NCI-H2081 (cell line): ENCODE measurements at regions not wholly inside any gene's neighbourhood (a gene's known extent, or its start where the extent isn't known, plus 50 kb on each side); places are given as distances from the start of the nearest gene placed in this dataset.

Source experiments
- DNase-seq, 2 experiments: peaks; one replicate each; lab custom pipeline; 2025; lab: John Stamatoyannopoulos, UW

DNA sequence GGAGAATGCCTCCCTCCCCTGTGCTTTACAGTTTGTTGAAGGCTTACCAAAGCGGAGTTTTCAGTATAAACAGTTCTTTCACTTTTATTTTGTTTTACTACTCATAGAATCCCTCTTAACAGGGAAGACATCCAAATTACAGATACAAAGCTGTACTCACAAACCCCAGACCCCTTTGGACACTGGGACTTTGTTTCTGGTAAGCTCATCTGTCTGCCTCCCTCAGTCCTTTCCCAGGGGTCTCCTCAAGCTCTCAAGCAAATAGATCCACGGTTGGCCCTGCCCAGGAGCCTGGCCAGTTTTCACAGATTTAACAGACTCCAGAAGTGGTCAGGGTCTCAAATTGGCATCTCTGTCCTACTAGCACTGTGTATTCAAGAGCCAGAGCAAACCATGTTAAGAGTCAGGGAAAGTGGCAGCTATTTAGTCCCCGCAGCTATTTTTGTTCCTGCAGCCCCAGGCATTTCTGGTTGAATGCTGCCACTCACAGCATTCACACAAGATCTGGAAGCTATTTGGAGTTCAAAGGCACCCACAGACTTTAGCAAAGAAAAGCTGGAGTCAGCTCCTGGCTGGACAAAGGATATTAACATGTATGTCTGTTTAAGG lies 54.2 kb downstream of the TMEM100 start:
- no peak for DNase-seq

DNA sequence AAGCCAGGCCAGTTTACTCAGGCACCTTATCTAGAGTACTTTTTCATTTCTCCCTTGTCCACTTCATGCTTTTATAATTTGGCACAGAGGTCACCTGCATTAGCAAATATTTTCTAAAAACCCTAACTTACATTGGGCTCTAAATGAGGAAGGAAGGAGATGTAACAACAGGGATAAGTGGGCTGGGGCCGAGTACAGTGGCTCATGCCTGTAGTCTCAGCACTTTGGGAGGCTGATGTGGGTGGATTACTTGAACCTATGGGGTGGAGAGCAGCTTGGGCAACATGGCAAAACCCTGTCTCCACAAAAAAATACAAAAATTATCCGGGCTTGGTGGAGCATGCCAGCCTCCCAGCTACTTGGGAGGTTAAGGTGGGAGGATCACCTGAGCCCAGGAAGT lies 55.9 kb downstream of the TMEM100 start:
- no peak for DNase-seq

DNA sequence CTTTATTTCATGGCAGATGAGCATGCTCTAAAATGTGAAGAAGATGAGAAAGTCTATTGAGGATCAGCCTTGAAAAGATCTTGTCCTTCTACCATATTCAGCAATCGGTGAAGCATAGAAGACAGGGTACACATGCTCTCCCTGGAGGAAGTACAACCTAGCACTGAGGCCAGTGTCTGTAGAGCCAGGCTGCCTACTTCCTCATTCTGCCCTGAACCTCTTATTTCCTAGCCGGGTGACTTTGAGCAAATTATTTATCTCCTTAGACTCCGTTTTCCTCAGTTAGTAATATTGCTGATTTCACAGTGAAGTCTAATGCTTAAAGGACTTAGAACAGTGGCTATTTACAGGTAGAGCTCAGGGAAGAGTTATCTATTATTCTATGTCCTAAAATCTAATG lies 58.4 kb downstream of the TMEM100 start:
- no peak for DNase-seq

- DNase-seq: no peak
Measured at GRCh38 chr17:55663400-55663799, 59.3 kb downstream of the TMEM100 start.

GRCh38 chr17:55661963-55662834 lies 60.5 kb downstream of the TMEM100 start:
- DNase-seq: no peak

- no peak for DNase-seq
Measured at GRCh38 chr17:55661256-55661758, 61.4 kb downstream of the TMEM100 start.

DNA sequence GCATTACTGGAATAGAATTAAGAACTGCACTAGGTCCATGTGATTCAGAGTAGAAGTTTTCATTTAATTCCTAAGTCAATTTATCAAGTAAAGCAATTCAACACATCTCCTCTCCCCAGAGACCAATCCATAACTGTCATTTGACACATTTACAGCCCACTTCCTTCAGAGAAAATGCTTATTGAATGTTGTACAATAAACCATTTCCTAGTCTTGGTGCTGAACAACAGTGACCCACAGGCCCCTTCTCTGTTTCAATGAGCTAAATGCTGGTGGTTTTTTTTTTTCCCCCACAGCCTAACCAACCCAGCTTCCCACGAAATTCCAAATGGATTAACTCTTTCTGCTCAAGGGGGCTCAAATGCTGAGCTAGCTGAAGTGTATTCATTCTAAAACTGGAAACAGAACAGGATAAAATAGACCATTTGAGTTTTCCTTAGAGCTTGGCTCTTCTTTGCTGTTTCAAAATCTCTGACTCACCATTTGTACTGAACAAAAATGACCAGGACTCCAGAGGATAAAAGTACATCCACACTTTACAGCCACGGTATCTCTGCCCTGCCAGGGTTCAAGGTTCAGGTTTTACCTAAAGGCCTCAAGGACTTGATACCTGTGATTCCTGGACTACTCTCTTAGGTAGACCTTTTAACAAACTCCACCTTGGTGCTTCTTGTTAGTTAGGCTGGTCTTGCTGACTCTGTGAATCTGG lies 62.3 kb downstream of the TMEM100 start:
- no peak for DNase-seq

GRCh38 chr17:55659661-55660060 lies 63.0 kb downstream of the TMEM100 start:
- DNase-seq: no peak

DNA sequence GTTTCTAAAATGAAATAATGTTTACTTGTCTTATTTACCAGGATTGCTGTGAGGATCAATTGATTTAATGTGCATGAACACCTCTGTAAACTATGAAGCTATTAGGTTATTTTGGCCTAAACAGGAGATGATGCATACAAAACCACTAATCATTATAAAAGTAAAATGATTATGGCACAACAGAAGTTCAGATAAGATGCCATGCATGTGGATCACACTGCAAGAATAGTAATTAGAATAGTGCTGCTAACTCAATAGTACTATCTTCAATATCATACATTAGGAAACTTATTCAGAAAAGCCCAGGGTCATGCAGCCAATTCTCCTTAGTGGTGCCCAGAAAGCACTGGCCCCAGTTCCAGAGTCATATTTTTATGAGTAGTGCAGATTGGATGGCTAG lies 66.9 kb downstream of the TMEM100 start:
- DNase-seq: no peak

DNA sequence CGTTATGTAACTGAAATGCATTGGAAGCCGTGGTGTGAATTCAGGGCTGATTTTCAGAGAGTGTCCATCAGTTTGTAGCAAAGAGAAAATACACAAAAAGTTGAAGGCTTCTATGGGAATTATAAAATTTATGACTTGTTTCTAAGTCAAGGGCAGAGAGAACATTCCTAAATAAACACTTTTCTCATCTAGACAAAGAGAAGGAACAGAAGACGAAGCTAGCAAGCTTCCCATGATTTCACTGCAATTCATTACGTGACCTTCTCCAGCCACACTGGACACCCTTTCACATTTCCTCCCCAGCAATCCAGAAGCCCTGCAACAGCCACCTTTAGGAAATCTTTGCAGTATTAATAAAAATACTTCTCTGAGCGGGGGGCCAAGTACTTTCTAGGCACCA lies 67.8 kb downstream of the TMEM100 start:
- DNase-seq: no peak

DNA sequence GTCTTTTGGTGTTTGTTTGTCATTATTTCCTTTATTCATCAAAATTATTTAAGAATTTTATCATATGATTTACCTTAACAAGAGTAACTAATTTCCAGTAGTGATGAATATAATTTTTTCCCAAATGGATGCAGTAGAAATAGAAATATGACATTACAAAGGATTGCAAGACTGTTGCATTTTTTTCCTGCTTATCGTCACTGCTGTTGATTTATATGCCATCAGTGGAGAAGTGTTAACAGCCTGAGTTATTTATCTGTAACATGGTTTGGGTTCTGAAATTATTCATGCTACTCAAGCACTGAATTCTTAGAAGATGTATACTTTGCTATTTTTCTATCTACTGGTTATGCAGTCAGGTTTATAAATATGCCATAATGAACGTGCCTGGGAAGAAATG lies 68.6 kb downstream of the TMEM100 start:
- DNase-seq: no peak

DNA sequence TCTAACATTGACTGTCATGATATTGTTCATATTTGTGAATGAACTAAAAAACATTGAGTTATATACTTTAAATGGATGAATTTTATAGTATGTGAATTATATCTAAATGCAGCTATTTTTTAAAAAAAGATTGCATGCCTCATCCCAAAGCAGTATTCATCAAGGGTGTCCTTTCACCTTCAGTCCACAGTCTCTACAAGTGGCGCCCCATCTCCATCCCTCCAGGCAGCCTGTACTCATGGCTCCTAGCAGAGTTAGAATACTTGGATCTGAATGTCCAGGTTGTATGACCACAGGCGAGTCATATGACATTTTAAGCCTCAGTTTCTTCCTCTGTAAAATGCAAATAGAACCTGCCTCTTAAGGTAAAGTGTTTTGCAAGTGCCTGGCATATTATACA lies 69.8 kb downstream of the TMEM100 start:
- DNase-seq: no peak

DNA sequence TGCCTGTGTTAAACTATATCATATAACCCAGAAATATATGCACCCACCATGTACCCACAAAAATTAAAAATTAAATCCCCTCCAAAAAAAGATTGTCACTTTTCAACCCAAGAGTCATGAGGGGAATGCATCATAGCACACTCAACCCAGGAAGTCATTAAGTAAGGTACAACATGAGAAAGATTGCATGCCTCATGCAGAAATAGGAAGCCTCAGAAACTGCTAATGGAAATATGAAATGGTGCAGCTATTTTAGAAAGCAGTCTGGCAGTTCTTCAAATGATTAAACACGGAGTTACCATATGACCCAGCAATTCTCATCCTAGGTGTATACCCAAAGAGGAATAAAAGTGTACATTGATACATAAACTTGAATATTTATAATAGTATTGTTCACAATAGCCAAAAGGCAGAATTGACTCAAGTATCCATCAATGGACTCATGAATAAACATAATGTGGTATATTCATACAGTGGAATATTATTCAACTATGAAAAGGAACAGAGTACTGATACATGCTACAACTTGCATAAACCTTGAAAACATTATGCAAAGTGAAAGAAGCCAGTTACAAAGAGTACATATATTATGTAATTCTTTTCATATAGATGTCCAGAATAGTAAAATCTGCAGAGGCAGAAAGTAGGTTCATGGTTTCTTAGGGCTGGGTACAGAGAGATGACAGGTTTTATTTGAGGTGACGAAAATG lies 70.4 kb downstream of the TMEM100 start:
- DNase-seq: no peak

DNA sequence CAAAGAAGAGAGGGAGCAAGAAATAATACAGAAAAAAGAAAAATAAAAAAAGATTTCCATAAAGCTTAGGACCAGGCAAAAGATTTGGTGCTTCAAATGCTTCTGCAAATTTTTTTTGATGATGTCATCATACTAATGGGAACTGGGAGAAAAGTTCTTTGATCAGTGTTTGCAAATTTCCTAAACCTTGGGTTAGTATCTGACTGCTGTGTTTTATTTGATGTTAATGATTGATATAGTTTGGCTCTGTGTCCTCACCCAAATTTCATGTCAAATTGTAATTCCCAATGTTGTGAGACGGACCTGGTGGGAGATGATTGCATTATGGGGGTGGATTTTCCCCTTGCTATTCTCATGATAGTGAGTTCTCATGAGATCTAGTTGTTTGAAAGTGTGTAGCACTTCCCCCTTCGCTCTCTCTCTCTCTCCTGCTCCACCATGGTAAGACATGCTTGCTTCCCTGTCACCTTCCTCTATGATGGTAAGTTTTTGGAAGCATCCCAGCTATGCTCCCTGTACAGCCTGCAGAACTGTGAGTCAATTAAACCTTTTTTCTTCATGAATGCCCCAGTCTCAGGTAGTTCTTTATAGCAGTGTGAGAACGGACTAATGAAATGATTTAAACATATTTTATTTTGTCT lies 72.6 kb downstream of the TMEM100 start:
- no peak for DNase-seq

GRCh38 chr17:55648086-55648485 lies 74.6 kb downstream of the TMEM100 start:
- no peak for DNase-seq

- no peak for DNase-seq
Measured at GRCh38 chr17:55645361-55645760, 77.3 kb downstream of the TMEM100 start.

GRCh38 chr17:55644346-55644745 lies 78.3 kb downstream of the TMEM100 start:
- no peak for DNase-seq

DNA sequence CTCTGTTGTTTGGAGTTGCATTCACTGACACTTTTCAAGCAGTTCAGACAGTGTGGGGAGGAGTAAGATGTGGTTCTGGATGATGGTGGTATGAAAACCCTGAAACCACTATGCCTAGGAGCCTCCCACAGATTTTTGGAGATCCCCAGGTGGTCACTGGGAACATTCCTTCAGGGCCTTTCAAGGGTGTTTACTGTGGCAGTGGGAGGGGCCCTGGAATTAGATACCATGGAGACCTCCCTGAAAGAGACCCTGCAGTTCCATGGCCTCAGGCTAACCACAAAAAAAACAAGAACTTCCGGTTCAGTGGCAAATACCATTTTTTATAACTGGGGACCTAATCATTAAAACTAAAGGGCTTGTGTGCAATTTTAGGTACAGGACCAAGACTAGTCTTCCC lies 79.9 kb downstream of the TMEM100 start:
- DNase-seq: no peak

GRCh38 chr17:55641676-55642081 lies 81.0 kb downstream of the TMEM100 start:
- no peak for DNase-seq

DNA sequence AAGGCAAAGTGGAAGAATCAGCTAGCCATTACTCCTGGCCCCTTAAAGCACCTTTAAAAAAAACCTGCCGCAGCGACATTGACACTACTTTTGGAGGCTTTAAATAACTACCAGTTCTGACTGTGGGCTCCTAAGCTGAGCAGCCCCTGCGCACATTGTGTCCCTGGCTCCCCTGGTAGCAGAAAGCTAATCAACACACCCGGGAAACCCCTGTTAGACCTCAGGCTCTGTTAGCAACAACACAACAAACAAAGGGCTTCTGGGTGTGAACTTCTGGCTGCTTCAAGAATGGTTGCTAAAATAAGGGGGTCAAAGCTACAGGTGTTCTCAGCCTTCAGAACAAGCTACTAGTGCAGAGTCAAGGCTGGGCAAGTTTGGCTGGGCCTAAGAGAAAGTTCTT lies 83.6 kb downstream of the TMEM100 start:
- DNase-seq: no peak

GRCh38 chr17:55635253-55635914 lies 87.3 kb downstream of the TMEM100 start:
- no peak for DNase-seq
